WTC11 (cell line): ENCODE measurements at regions not wholly inside any gene's neighbourhood (a gene's known extent, or its start where the extent isn't known, plus 50 kb on each side); places are given as distances from the start of the nearest gene placed in this dataset.

Experiments used
- ATF2 ChIP-seq: sonication (generic); formaldehyde crosslinking; IDR thresholded peaks from 2 replicates; pipeline ENCODE4 v1.8.1; 2022; ENCODE audit warnings: low read depth, missing genetic modification reagents, borderline replicate concordance
- CTCF ChIP-seq: fragments of 200-600 bp; IDR thresholded peaks from 2 replicates; pipeline ENCODE4 v1.8.0; 2022; ENCODE audit warnings: antibody characterized with exemption
- KAT7 ChIP-seq: sonication (generic); formaldehyde crosslinking; IDR thresholded peaks from 2 replicates; pipeline ENCODE4 v1.8.1; 2023; ENCODE audit warnings: missing genetic modification reagents, mild to moderate bottlenecking, borderline replicate concordance
- NR2C2 ChIP-seq: sonication (generic); formaldehyde crosslinking; IDR thresholded peaks from 2 replicates; pipeline ENCODE4 v1.8.0; 2022; ENCODE audit warnings: mild to moderate bottlenecking, missing genetic modification reagents

GRCh38 chr3:1892459-1892858, 206.2 kb upstream of the CNTN4 start:
- TF ChIP-seq NR2C2 (no peak), KAT7 (no peak), ATF2 (CRISPR knock-in tag) (no peak), CTCF (no peak)
